ENCODE measurements at regions not wholly inside any gene's neighbourhood (a gene's known extent, or its start where the extent isn't known, plus 50 kb on each side); places are given as distances from the start of the nearest gene placed in this dataset.

DNA sequence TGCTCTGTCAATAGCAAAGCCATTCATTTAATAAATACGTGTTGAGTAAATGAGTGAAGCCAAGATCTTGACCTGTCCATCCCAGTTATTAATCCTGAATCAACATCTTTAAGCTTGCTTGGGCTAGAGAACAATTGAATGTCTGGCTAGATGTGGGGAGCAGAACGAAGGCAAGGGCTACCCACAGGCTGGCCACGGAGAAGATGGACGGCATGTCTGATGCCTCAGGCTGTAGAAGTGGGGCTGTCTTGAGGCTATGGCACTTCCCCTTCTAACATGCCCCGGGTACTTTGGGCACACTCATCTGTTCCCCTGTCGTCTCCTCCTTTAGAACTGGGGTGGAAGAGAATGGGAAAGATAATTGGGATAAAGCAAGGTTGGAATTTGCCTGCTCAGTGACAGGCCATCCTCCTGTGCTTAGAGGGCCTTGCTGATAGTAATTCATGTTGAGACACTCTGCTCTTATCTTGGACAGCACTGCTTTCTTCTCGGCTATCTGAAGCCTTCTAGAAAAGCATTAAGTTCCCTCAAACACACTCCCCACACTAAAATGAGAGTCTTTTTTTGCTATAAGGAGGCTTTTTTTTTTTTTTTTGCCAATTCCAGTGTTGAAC, 225.7 kb downstream of the MREG start (continued):
- TF ChIP-seq, protein P1, sequence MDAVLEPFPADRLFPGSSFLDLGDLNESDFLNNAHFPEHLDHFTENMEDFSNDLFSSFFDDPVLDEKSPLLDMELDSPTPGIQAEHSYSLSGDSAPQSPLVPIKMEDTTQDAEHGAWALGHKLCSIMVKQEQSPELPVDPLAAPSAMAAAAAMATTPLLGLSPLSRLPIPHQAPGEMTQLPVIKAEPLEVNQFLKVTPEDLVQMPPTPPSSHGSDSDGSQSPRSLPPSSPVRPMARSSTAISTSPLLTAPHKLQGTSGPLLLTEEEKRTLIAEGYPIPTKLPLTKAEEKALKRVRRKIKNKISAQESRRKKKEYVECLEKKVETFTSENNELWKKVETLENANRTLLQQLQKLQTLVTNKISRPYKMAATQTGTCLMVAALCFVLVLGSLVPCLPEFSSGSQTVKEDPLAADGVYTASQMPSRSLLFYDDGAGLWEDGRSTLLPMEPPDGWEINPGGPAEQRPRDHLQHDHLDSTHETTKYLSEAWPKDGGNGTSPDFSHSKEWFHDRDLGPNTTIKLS (IDR thresholded peaks at IDR 0.05; ENCODE audit: borderline replicate concordance, low read depth) = no peak
- TF ChIP-seq, protein P2, sequence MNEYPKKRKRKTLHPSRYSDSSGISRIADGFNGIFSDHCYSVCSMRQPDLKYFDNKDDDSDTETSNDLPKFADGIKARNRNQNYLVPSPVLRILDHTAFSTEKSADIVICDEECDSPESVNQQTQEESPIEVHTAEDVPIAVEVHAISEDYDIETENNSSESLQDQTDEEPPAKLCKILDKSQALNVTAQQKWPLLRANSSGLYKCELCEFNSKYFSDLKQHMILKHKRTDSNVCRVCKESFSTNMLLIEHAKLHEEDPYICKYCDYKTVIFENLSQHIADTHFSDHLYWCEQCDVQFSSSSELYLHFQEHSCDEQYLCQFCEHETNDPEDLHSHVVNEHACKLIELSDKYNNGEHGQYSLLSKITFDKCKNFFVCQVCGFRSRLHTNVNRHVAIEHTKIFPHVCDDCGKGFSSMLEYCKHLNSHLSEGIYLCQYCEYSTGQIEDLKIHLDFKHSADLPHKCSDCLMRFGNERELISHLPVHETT (CRISPR knock-in tag; conservative IDR thresholded peaks at IDR 0.05 in 1 of 2, IDR thresholded peaks at IDR 0.05 in 1 of 2) = peak in 1 of 2 experiments; percentile 51; a peak in 1 of 4 replicates
- TF ChIP-seq MTA2 (IDR thresholded peaks at IDR 0.05; ENCODE audit: low read depth) = peak; percentile 33; the same call in 1 of the 2 replicates
- TF ChIP-seq ZZZ3 (IDR thresholded peaks at IDR 0.05) = no peak
- no peak for TF ChIP-seq KLF10 (CRISPR knock-in tag; IDR thresholded peaks at IDR 0.05)
- TF ChIP-seq MTF1 (CRISPR knock-in tag; IDR thresholded peaks at IDR 0.05; ENCODE audit: borderline replicate concordance) = no peak
- peak; percentile 75 for TF ChIP-seq TEAD4 (IDR thresholded peaks at IDR 0.05; ENCODE audit: low read length)
- no peak for TF ChIP-seq TEAD4 (CRISPR knock-in tag; IDR thresholded peaks at IDR 0.05; ENCODE audit: borderline replicate concordance)
- TF ChIP-seq ZFPM2 (CRISPR knock-in tag; IDR thresholded peaks at IDR 0.05) = no peak
- peak; percentile 42; the same call in 1 of the 2 replicates for TF ChIP-seq SPI1 (IDR thresholded peaks at IDR 0.05; ENCODE audit: borderline replicate concordance, low read depth, low read length)
- TF ChIP-seq CTBP1 (IDR thresholded peaks at IDR 0.05; ENCODE audit: borderline replicate concordance) = peak; percentile 39; the same call in 1 of the 2 replicates
- TF ChIP-seq, protein P3, sequence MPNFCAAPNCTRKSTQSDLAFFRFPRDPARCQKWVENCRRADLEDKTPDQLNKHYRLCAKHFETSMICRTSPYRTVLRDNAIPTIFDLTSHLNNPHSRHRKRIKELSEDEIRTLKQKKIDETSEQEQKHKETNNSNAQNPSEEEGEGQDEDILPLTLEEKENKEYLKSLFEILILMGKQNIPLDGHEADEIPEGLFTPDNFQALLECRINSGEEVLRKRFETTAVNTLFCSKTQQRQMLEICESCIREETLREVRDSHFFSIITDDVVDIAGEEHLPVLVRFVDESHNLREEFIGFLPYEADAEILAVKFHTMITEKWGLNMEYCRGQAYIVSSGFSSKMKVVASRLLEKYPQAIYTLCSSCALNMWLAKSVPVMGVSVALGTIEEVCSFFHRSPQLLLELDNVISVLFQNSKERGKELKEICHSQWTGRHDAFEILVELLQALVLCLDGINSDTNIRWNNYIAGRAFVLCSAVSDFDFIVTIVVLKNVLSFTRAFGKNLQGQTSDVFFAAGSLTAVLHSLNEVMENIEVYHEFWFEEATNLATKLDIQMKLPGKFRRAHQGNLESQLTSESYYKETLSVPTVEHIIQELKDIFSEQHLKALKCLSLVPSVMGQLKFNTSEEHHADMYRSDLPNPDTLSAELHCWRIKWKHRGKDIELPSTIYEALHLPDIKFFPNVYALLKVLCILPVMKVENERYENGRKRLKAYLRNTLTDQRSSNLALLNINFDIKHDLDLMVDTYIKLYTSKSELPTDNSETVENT (CRISPR knock-in tag; IDR thresholded peaks at IDR 0.05) = no peak
- TF ChIP-seq EHMT2 (IDR thresholded peaks at IDR 0.05) = peak; percentile 39; the same call in 1 of the 2 replicates
- TF ChIP-seq SRSF9 (IDR thresholded peaks at IDR 0.05; ENCODE audit: borderline replicate concordance, low read depth, low read length) = no peak
- no peak for TF ChIP-seq FIP1L1 (IDR thresholded peaks at IDR 0.05; ENCODE audit: low read depth, low read length, poor library complexity, severe bottlenecking)
- no peak for TF ChIP-seq BRCA1 (IDR thresholded peaks at IDR 0.05)
- TF ChIP-seq BRCA1 (CRISPR knock-in tag; IDR thresholded peaks at IDR 0.05) = no peak
- TF ChIP-seq CBFA2T2 (conservative IDR thresholded peaks at IDR 0.05) = peak; percentile 68
- TF ChIP-seq RBM39 (optimal IDR thresholded peaks at IDR 0.05; ENCODE audit: low read depth, low read length) = no peak
- 0 out of 4 replicates have a peak, but pooled peaks of 1 of the 2 experiments have one; percentile 38 for TF ChIP-seq ARNT (IDR thresholded peaks at IDR 0.05)
- TF ChIP-seq RCOR1 (IDR thresholded peaks at IDR 0.05; ENCODE audit: borderline replicate concordance in 1 of 2, low read depth in 2 of 2, low read length in 2 of 2) = peak; percentile 47 to 68; a peak in 1 of 4 replicates
- TF ChIP-seq NFYB (IDR thresholded peaks at IDR 0.05; ENCODE audit: extremely low read depth, insufficient read length) = no peak
